ENCODE measurements at regions not wholly inside any gene's neighbourhood (a gene's known extent, or its start where the extent isn't known, plus 50 kb on each side); places are given as distances from the start of the nearest gene placed in this dataset.

DNA sequence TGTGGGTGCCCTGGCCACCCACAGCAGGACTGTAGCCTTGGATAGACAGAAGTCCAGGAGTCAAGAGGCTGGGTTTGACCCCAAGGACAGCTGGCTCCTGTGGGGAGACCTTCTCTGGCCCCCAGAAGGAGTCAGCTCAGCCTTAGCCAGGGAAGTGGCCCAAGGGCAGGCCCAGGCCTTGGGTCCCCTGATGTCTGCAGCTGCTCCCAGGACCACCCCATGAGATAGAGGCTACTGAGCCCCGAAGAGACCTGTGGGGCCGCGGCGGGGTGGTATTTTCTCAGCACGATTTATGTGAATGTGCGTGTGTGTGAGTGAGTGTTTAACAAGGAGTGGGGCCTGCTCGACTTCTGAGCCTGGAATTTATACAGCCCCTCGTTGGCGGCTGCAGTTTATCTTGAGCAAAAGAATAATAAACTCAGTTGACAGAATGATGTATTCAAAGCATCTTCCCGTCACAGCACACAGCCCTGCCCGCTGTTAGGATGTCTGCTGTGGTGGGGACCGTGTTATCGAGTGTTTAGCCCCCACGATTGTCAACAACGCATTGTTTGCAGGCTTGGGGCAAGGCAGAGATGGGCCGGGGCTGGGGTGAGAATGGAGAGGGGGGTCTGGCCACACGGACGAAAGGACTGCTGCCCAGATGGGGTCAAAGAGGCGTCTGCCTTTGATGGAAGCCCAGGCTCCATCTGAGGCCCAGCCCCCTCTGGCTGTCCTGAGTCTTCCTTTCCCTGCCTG, 163.3 kb downstream of the VEGFA start:
- no peak for TF ChIP-seq TCF12 (IDR thresholded peaks at IDR 0.05; ENCODE audit: low read depth, low read length)
- TF ChIP-seq, protein P1, sequence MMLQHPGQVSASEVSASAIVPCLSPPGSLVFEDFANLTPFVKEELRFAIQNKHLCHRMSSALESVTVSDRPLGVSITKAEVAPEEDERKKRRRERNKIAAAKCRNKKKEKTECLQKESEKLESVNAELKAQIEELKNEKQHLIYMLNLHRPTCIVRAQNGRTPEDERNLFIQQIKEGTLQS (IDR thresholded peaks at IDR 0.05; ENCODE audit: borderline replicate concordance, extremely low read depth, low read depth, low read length), result no peak
- TF ChIP-seq, protein P2, sequence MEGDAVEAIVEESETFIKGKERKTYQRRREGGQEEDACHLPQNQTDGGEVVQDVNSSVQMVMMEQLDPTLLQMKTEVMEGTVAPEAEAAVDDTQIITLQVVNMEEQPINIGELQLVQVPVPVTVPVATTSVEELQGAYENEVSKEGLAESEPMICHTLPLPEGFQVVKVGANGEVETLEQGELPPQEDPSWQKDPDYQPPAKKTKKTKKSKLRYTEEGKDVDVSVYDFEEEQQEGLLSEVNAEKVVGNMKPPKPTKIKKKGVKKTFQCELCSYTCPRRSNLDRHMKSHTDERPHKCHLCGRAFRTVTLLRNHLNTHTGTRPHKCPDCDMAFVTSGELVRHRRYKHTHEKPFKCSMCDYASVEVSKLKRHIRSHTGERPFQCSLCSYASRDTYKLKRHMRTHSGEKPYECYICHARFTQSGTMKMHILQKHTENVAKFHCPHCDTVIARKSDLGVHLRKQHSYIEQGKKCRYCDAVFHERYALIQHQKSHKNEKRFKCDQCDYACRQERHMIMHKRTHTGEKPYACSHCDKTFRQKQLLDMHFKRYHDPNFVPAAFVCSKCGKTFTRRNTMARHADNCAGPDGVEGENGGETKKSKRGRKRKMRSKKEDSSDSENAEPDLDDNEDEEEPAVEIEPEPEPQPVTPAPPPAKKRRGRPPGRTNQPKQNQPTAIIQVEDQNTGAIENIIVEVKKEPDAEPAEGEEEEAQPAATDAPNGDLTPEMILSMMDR (IDR thresholded peaks at IDR 0.05 in 2 of 3, conservative IDR thresholded peaks at IDR 0.05 in 1 of 3; ENCODE audit: control insufficient read depth in 2 of 3, extremely low read depth in 1 of 3, insufficient read depth in 1 of 3, low read depth in 3 of 3, low read length in 3 of 3), result no peak
- no peak for TF ChIP-seq POLR2A (IDR thresholded peaks at IDR 0.05; ENCODE audit: low read depth, low read length)
- no peak for TF ChIP-seq RUNX3 (IDR thresholded peaks at IDR 0.05; ENCODE audit: low read length)
- TF ChIP-seq ZNF384 (IDR thresholded peaks at IDR 0.05; ENCODE audit: borderline replicate concordance, low read depth, low read length), result no peak
- no peak for TF ChIP-seq NR2C2 (IDR thresholded peaks at IDR 0.05; ENCODE audit: borderline replicate concordance, control insufficient read depth, insufficient read length, low read depth)
- no peak for TF ChIP-seq TARDBP (IDR thresholded peaks at IDR 0.05; ENCODE audit: borderline replicate concordance)
- no peak for TF ChIP-seq EP300 (IDR thresholded peaks at IDR 0.05; ENCODE audit: borderline replicate concordance in 1 of 2, control insufficient read depth in 1 of 2, low read depth in 2 of 2, low read length in 2 of 2)
- no peak for TF ChIP-seq HSF1 (IDR thresholded peaks at IDR 0.05; ENCODE audit: low read depth, low read length)
- TF ChIP-seq, protein P3, sequence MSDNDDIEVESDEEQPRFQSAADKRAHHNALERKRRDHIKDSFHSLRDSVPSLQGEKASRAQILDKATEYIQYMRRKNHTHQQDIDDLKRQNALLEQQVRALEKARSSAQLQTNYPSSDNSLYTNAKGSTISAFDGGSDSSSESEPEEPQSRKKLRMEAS (IDR thresholded peaks at IDR 0.05; ENCODE audit: low read depth, low read length), result no peak
- TF ChIP-seq ZBED1 (IDR thresholded peaks at IDR 0.05; ENCODE audit: borderline replicate concordance), result no peak
- TF ChIP-seq JUNB (IDR thresholded peaks at IDR 0.05), result no peak
- TF ChIP-seq YY1 (IDR thresholded peaks at IDR 0.05; ENCODE audit: low read depth, low read length), result no peak
